ENCODE measurements at regions not wholly inside any gene's neighbourhood (a gene's known extent, or its start where the extent isn't known, plus 50 kb on each side); places are given as distances from the start of the nearest gene placed in this dataset.
"Not testable (repeated sequence)": the region's sequence is repeated elsewhere in the genome, so short reads cannot be mapped to it uniquely, and the experiment has no call there.

GRCh38 chr6:144410574-144410973, 125.4 kb downstream of the UTRN start:
- not testable (repeated sequence) for H3K4me3 ChIP-seq (ENCODE audit: low read length); H3K27me3 ChIP-seq (ENCODE audit: control insufficient read depth, insufficient read depth, low read length); H3K9me3 ChIP-seq (ENCODE audit: control insufficient read depth, insufficient read depth, low read length); DNase-seq (ENCODE audit: low read depth, low spot score); H3K27ac ChIP-seq (ENCODE audit: low read length); H3K36me3 ChIP-seq (ENCODE audit: control insufficient read depth, insufficient read depth, low read length); H3K4me1 ChIP-seq (ENCODE audit: control insufficient read depth, insufficient read depth, low read length)
- no CpG with 5 or more reads among the region's 2 CpGs for WGBS (ENCODE audit: insufficient coverage, insufficient read length)

GRCh38 chr6:144411531-144412165, 126.5 kb downstream of the UTRN start:
- no peak for DNase-seq (ENCODE audit: low read depth, low spot score)
- Histone ChIP-seq H3K27me3 (ENCODE audit: control insufficient read depth, insufficient read depth, low read length) (no peaks in the 10 kb centered on the region), H3K36me3 (ENCODE audit: control insufficient read depth, insufficient read depth, low read length) (no peaks in the 10 kb centered on the region), H3K4me3 (ENCODE audit: low read length) (no peak overlapping the region), H3K27ac (ENCODE audit: low read length) (no peak overlapping the region), H3K4me1 (ENCODE audit: control insufficient read depth, insufficient read depth, low read length) (no peaks in the 10 kb centered on the region; the same call in 1 of the 2 replicates), H3K9me3 (ENCODE audit: control insufficient read depth, insufficient read depth, low read length) (no peaks in the 10 kb centered on the region)
- no CpG with 5 or more reads among the region's 6 CpGs for WGBS (ENCODE audit: insufficient coverage, insufficient read length)

GRCh38 chr6:144413418-144413817, 128.3 kb downstream of the UTRN start:
- no CpG with 5 or more reads among the region's 4 CpGs for WGBS (ENCODE audit: insufficient coverage, insufficient read length)
- no peak for DNase-seq (ENCODE audit: low read depth, low spot score)
- no peaks in the 10 kb centered on the region for H3K36me3 ChIP-seq (ENCODE audit: control insufficient read depth, insufficient read depth, low read length)
- H3K4me1 ChIP-seq (ENCODE audit: control insufficient read depth, insufficient read depth, low read length) = no peaks in the 10 kb centered on the region
- no peak overlapping the region for H3K4me3 ChIP-seq (ENCODE audit: low read length)
- H3K9me3 ChIP-seq (ENCODE audit: control insufficient read depth, insufficient read depth, low read length) = no peaks in the 10 kb centered on the region
- H3K27me3 ChIP-seq (ENCODE audit: control insufficient read depth, insufficient read depth, low read length) = no peaks in the 10 kb centered on the region
- H3K27ac ChIP-seq (ENCODE audit: low read length) = no peak overlapping the region

- Histone ChIP-seq H3K27ac (ENCODE audit: low read length) (no peak overlapping the region), H3K4me3 (ENCODE audit: low read length) (no peak overlapping the region), H3K27me3 (ENCODE audit: control insufficient read depth, insufficient read depth, low read length) (no peaks in the 10 kb centered on the region), H3K36me3 (ENCODE audit: control insufficient read depth, insufficient read depth, low read length) (no peaks in the 10 kb centered on the region), H3K4me1 (ENCODE audit: control insufficient read depth, insufficient read depth, low read length) (no peaks in the 10 kb centered on the region), H3K9me3 (ENCODE audit: control insufficient read depth, insufficient read depth, low read length) (no peaks in the 10 kb centered on the region)
- no CpG with 5 or more reads among the region's 3 CpGs for WGBS (ENCODE audit: insufficient coverage, insufficient read length)
- no peak for DNase-seq (ENCODE audit: low read depth, low spot score)
Measured at GRCh38 chr6:144415014-144415413, 129.9 kb downstream of the UTRN start.

- Histone ChIP-seq H3K36me3 (ENCODE audit: control insufficient read depth, insufficient read depth, low read length) (no peaks in the 10 kb centered on the region), H3K4me1 (ENCODE audit: control insufficient read depth, insufficient read depth, low read length) (no peaks in the 10 kb centered on the region), H3K9me3 (ENCODE audit: control insufficient read depth, insufficient read depth, low read length) (no peaks in the 10 kb centered on the region), H3K4me3 (ENCODE audit: low read length) (no peak overlapping the region), H3K27ac (ENCODE audit: low read length) (no peak overlapping the region), H3K27me3 (ENCODE audit: control insufficient read depth, insufficient read depth, low read length) (no peaks in the 10 kb centered on the region)
- WGBS (ENCODE audit: insufficient coverage, insufficient read length) = no CpG with 5 or more reads among the region's 2 CpGs
- DNase-seq (ENCODE audit: low read depth, low spot score) = no peak
Measured at GRCh38 chr6:144415835-144416237, 130.7 kb downstream of the UTRN start.

GRCh38 chr6:144416244-144416643, 131.1 kb downstream of the UTRN start:
- Histone ChIP-seq H3K27ac (ENCODE audit: low read length) (no peak overlapping the region), H3K27me3 (ENCODE audit: control insufficient read depth, insufficient read depth, low read length) (no peaks in the 10 kb centered on the region), H3K36me3 (ENCODE audit: control insufficient read depth, insufficient read depth, low read length) (no peaks in the 10 kb centered on the region), H3K4me1 (ENCODE audit: control insufficient read depth, insufficient read depth, low read length) (no peaks in the 10 kb centered on the region), H3K9me3 (ENCODE audit: control insufficient read depth, insufficient read depth, low read length) (no peaks in the 10 kb centered on the region), H3K4me3 (ENCODE audit: low read length) (no peak overlapping the region)
- no peak for DNase-seq (ENCODE audit: low read depth, low spot score)
- WGBS (ENCODE audit: insufficient coverage, insufficient read length) = no CpG with 5 or more reads among the region's 4 CpGs

GRCh38 chr6:144416773-144417172, 131.6 kb downstream of the UTRN start:
- H3K4me1 ChIP-seq (ENCODE audit: control insufficient read depth, insufficient read depth, low read length) = no peaks in the 10 kb centered on the region
- H3K36me3 ChIP-seq (ENCODE audit: control insufficient read depth, insufficient read depth, low read length) = no peaks in the 10 kb centered on the region
- no peak overlapping the region for H3K27ac ChIP-seq (ENCODE audit: low read length)
- H3K9me3 ChIP-seq (ENCODE audit: control insufficient read depth, insufficient read depth, low read length) = no peaks in the 10 kb centered on the region
- H3K4me3 ChIP-seq (ENCODE audit: low read length) = no peak overlapping the region
- DNase-seq (ENCODE audit: low read depth, low spot score) = no peak
- no peaks in the 10 kb centered on the region for H3K27me3 ChIP-seq (ENCODE audit: control insufficient read depth, insufficient read depth, low read length)
- no CpG with 5 or more reads among the region's 1 CpG for WGBS (ENCODE audit: insufficient coverage, insufficient read length)

GRCh38 chr6:144417681-144418080, 132.5 kb downstream of the UTRN start:
- no peak overlapping the region for H3K4me3 ChIP-seq (ENCODE audit: low read length)
- H3K4me1 ChIP-seq (ENCODE audit: control insufficient read depth, insufficient read depth, low read length) = no peaks in the 10 kb centered on the region
- DNase-seq (ENCODE audit: low read depth, low spot score) = no peak
- H3K27me3 ChIP-seq (ENCODE audit: control insufficient read depth, insufficient read depth, low read length) = no peaks in the 10 kb centered on the region
- no peak overlapping the region for H3K27ac ChIP-seq (ENCODE audit: low read length)
- no peaks in the 10 kb centered on the region for H3K36me3 ChIP-seq (ENCODE audit: control insufficient read depth, insufficient read depth, low read length)
- no peaks in the 10 kb centered on the region for H3K9me3 ChIP-seq (ENCODE audit: control insufficient read depth, insufficient read depth, low read length)

- Histone ChIP-seq H3K27me3 (ENCODE audit: control insufficient read depth, insufficient read depth, low read length) (no peaks in the 10 kb centered on the region), H3K27ac (ENCODE audit: low read length) (no peak overlapping the region), H3K36me3 (ENCODE audit: control insufficient read depth, insufficient read depth, low read length) (no peaks in the 10 kb centered on the region), H3K9me3 (ENCODE audit: control insufficient read depth, insufficient read depth, low read length) (no peaks in the 10 kb centered on the region), H3K4me3 (ENCODE audit: low read length) (no peak overlapping the region), H3K4me1 (ENCODE audit: control insufficient read depth, insufficient read depth, low read length) (peaks cover 3% of the 10 kb centered on the region; the same call in 1 of the 2 replicates)
- DNase-seq (ENCODE audit: low read depth, low spot score) = no peak
- WGBS (ENCODE audit: insufficient coverage, insufficient read length) = no CpG with 5 or more reads among the region's 6 CpGs
Measured at GRCh38 chr6:144418959-144419545, 133.9 kb downstream of the UTRN start.

GRCh38 chr6:144423167-144423566, 138.0 kb downstream of the UTRN start:
- H3K4me3 ChIP-seq (ENCODE audit: low read length) = no peak overlapping the region
- H3K36me3 ChIP-seq (ENCODE audit: control insufficient read depth, insufficient read depth, low read length) = no peaks in the 10 kb centered on the region
- no peaks in the 10 kb centered on the region for H3K27me3 ChIP-seq (ENCODE audit: control insufficient read depth, insufficient read depth, low read length)
- H3K9me3 ChIP-seq (ENCODE audit: control insufficient read depth, insufficient read depth, low read length) = no peaks in the 10 kb centered on the region
- no peak overlapping the region for H3K27ac ChIP-seq (ENCODE audit: low read length)
- DNase-seq (ENCODE audit: low read depth, low spot score) = no peak
- H3K4me1 ChIP-seq (ENCODE audit: control insufficient read depth, insufficient read depth, low read length) = peaks cover 3% of the 10 kb centered on the region; the same call in 1 of the 2 replicates
- WGBS (ENCODE audit: insufficient coverage, insufficient read length) = no CpG with 5 or more reads among the region's 3 CpGs

GRCh38 chr6:144429753-144430152, 144.6 kb downstream of the UTRN start:
- Histone ChIP-seq H3K4me1 (ENCODE audit: control insufficient read depth, insufficient read depth, low read length) (no peaks in the 10 kb centered on the region), H3K27me3 (ENCODE audit: control insufficient read depth, insufficient read depth, low read length) (no peaks in the 10 kb centered on the region), H3K36me3 (ENCODE audit: control insufficient read depth, insufficient read depth, low read length) (no peaks in the 10 kb centered on the region), H3K9me3 (ENCODE audit: control insufficient read depth, insufficient read depth, low read length) (no peaks in the 10 kb centered on the region), H3K27ac (ENCODE audit: low read length) (no peak overlapping the region), H3K4me3 (ENCODE audit: low read length) (no peak overlapping the region)
- WGBS (ENCODE audit: insufficient coverage, insufficient read length) = no CpG with 5 or more reads among the region's 1 CpG
- no peak for DNase-seq (ENCODE audit: low read depth, low spot score)

Measured in iPS DF 6.9 (cell line).